GM18861 (cell line): ENCODE measurements at regions not wholly inside any gene's neighbourhood (a gene's known extent, or its start where the extent isn't known, plus 50 kb on each side); places are given as distances from the start of the nearest gene placed in this dataset.

Source experiments
- ATAC-seq: cut with Tn5 transposase; IDR thresholded peaks from one replicate; pipeline ENCODE4 v1.9.1; 2021; ENCODE audit not compliant: unreplicated experiment

DNA sequence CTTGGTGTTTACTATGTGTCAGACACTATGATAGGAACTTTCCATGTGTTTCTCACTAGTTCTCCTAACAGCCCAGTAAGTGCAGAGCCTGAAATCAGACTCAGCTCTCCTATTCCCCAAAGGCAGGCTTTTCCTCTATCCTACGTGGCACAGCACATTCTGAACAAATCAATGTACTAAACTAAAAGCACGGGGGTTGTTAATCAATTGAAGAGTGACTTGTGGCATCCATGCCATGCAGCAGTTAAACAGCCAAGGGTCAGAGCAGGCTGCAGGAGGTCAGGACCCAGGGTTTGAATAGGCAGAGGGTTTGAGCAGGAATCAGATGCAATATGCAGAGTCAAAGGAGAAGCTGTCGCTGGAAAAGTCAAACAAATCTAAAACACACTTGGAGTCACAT is 289.7 kb upstream of the LDB2 start:
- no peak for ATAC-seq

- ATAC-seq, result no peak
These were observed 288.6 kb upstream of the LDB2 start for GRCh38 chr4:17187003-17187402.

DNA sequence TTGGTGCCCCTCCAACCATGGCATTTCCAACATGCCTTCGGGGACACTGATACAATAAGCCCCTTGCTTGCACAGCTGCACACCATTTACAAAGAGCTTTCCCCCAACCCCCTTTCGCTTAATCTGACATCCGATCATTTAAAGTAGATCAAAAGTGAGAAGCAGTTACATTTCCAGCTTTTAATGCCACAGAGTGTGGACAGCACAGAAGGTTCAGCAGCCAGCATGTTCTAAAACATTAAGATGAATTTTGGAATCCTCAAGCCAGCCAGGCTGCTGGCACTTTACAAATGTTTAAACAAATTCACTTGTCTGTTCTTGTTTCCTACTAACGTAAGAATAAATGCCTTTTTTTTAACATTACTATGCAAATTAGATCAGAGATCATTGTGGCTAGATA is 284.4 kb upstream of the LDB2 start:
- ATAC-seq, result no peak

GRCh38 chr4:17174751-17175150 is 276.3 kb upstream of the LDB2 start:
- ATAC-seq, result no peak

- no peak for ATAC-seq
These were observed 274.9 kb upstream of the LDB2 start for GRCh38 chr4:17173300-17173699.

GRCh38 chr4:17170131-17170530 is 271.7 kb upstream of the LDB2 start:
- ATAC-seq, result no peak

GRCh38 chr4:17169699-17170098 is 271.3 kb upstream of the LDB2 start:
- no peak for ATAC-seq

- no peak for ATAC-seq
These were observed 270.1 kb upstream of the LDB2 start for GRCh38 chr4:17168571-17168970.

DNA sequence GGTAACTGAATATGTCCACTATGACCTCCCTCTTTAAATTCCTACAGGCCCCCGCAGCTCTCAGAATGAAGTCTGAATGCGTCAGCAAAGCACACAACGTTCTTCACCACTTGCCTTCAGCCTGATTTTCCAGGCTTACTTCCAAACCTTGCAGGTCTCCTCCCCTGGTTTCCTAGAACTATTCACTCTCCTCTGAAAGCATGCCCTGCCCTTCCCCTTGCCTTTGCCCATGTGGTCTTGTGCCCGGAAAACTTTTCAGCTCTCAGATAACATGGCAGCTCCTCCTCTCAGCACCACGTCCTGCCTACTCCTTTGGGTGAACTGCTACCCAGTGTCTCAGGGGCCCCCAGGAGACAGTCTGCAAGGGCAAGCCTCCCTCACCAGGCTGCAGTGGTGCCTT is 268.5 kb upstream of the LDB2 start:
- no peak for ATAC-seq

DNA sequence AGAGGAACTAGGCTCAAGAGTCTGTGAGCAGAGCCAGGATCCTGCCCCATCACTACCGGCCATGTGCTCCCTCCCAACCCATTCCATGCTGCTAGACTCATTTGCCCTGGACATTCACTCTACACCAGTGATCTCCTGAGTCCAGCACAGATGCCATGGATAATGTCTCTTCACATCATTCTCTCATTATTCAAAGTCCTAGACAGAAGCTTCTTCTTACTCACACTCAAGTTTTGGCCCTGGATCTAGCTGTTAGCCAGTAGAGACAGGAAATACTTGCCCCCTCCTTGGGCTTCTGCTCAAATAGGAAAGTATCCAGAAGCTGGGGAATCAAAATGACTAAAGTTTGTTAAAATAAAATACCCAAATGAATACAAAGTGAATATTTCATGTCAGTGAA is 266.8 kb upstream of the LDB2 start:
- ATAC-seq, result no peak

DNA sequence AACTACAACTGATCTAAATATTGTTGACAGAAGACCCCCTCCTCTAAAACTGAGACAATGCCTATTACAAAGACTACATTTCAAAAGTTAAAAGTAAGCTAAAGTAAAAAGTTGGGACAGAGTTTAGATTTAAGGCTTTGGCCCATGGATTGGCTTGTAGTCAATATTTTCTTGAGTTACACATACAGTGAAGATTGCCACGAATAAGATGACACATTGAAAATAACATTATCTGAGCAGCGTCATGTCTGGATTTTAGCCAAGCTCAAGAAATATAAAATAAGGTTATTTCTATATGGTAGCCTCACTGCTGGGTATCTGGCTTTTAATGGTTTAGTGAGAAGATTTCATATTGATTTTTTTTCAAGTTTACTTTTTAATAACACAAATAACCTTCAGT is 266.2 kb upstream of the LDB2 start:
- ATAC-seq, result no peak

DNA sequence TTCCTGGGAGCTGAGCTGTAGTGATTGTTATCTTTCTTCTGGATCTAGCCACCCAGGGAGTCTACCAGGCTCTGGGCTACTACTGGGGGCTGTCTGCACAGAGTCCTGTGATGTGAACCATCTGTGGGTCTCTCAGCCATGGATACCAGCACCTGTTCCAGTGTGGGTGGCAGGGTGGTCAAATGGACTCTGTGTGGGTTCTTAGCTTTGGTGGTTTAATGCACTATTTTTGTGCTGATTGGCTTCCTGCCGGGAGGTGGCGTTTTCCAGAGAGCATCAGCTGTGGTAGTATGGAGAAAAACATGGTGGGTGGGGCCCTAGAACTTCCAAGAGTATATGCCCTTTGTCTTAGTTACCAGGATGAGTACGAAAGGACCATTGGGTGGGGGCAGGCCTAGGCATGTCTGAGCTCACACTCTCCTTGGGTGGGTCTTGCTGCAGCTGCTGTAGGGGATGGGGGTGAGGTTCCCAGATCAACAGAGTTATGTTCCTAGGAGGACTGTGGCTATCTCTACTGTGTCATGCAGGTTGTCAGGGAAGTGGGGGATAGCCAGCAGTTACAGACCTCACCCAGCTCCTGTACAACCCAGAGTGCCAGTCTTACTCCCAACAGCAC is 264.8 kb upstream of the LDB2 start:
- no peak for ATAC-seq

GRCh38 chr4:17157304-17157703 is 258.9 kb upstream of the LDB2 start:
- ATAC-seq, result no peak

GRCh38 chr4:17155486-17155885 is 257.0 kb upstream of the LDB2 start:
- no peak for ATAC-seq

- ATAC-seq, result no peak
These were observed 255.1 kb upstream of the LDB2 start for GRCh38 chr4:17153572-17153971.

GRCh38 chr4:17152941-17153540 is 254.6 kb upstream of the LDB2 start:
- no peak for ATAC-seq

DNA sequence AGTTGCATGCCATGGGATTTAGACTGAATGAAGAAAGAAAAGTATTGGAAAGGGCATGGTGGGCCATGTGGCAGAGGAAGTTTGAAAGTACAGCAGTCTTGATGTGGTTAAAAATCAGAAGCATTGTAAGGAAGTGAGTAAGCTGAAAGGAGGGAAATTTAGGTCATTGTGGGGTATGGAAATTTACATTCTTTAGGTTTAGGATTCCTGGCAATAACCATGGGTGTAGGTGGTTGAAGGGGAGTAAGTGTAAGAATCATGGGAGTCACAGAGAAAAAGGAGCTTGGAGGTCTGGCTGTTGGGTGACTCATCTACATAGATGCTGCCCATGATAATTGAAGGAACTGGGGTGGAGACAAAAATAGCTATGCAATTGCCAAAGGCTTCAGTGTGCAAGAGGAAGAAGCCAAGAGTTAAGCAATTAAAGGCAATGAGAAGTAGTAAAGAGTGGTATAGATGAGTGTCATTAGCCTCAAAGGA is 243.8 kb upstream of the LDB2 start:
- ATAC-seq, result no peak

DNA sequence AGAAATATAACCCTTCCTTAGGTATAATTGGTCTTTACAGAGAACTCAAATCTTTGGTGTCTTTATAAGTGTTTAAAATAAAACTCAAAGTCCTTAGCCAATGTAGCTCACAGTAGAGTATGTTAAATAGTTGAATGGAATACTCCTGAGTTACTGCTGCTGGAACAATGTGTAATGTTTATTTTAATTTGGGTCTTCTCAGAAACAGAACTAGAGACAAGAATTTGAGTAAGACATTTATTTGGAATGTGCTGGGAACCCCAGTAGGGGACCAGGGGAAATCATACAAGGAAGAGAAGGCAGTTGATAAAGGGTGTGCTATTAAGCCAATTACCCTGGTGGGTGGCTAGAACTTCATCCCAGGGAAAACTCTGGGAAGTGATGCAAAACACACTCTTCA is 240.4 kb upstream of the LDB2 start:
- no peak for ATAC-seq

DNA sequence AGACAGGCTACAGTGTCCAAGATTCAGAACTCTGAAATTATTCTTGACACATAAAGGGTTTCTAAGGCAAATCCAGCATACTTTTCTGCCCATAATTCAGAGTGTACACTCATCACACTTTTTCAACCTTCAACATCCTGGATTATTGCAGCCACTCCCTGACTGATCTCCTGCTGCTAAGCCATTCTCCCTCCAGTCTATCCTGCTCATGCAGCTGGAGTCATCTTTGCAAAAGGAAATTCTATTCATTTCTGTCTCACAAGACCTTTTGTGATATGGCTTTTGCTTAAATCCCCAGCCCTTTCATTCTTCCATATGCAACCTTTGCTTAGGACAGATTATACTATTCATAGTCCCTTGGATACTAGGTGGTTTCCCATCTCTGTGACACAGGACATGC is 236.1 kb upstream of the LDB2 start:
- ATAC-seq, result no peak

DNA sequence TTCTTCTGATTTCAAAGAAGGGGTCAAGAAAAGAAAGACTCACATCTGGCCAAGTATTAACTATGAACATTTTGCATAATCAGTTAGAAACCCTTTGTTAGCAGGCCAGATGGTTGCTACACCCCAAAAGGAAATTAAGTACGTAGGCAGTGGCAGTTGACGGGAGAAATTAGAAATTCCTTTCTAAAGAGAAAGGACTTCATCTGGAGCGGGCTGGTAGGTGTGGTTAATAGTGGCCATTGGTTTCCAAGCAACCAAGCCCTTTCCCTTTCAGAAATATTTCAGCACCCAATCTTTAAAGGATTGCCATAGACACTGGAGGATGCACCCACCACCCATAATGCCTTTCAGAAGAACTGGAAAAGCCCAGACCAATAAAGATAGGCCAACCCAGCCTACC is 235.7 kb upstream of the LDB2 start:
- no peak for ATAC-seq

GRCh38 chr4:17132226-17132625 is 233.8 kb upstream of the LDB2 start:
- ATAC-seq, result no peak

GRCh38 chr4:17128268-17128667 is 229.8 kb upstream of the LDB2 start:
- no peak for ATAC-seq

DNA sequence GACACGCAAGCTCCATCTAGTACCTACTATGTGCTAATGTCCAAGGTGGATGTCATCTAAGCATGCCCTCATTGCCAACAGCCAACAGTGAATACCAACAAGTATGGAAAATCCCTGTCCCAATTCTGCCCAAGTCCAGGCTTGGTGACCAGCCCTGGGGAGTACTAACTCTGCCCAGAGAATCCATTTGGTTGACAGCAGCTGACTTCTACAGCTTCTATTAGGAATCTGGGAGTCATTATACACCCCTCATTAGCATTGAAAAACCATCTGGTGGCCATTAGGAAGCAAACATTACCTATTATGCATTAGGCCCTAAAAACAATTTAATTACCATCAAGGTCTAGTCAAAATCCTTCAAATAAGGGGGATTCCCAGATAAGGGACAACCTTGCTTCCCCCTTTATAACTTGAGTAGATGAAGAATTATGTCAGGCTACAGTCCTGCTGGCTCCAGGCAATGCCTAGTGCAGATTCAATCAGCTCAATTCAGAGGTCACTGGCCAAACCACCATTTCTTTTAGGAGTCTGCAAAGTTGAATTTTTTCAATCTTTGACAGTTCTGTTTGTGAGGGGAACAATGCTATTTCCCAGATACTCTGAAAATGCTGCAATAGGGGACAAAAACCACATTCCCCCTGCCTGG is 228.0 kb upstream of the LDB2 start:
- no peak for ATAC-seq
